ENCODE measurements at regions not wholly inside any gene's neighbourhood (a gene's known extent, or its start where the extent isn't known, plus 50 kb on each side); places are given as distances from the start of the nearest gene placed in this dataset.

DNA sequence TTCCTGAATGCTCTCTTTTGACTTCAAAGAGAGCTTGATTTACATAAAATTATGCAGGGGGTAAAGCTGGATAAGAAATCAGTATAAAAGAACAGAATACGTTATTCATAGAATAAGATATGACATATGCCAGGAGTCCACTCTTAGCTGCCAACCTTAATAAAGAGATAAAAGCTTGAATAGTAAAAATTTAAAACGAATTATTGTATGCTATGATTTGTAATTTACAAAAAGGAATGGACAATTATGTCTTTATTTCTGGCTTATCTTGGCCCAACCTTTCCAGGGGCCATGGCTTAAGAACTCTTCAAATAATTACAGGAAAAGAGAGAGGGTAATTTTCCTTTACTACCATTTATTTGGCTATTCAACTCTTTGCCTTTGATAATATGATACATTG lies 192.2 kb upstream of the ITM2A start:
- Histone ChIP-seq H3K4me3 (replicated peaks in 1 of 3; ENCODE audit: insufficient read depth in 1 of 3, low read depth in 1 of 3, low read length in 3 of 3) (no peak overlapping the region), H3K4me2 (ENCODE audit: insufficient read depth, low read length) (no peak overlapping the region), H2AFZ (ENCODE audit: low read depth, low read length) (no peak overlapping the region), H3K4me1 (ENCODE audit: control insufficient read depth, extremely low read depth, insufficient read depth, low read length) (no peaks in the 10 kb centered on the region), H3K79me2 (ENCODE audit: control insufficient read depth, insufficient read depth, low read length) (no peaks in the 10 kb centered on the region), H3K9me1 (replicated peaks; ENCODE audit: control insufficient read depth, extremely low read depth, insufficient read depth, low read length) (no peaks in the 10 kb centered on the region), H3K9me3 (replicated peaks; ENCODE audit: control insufficient read depth, insufficient read depth, low read length) (no peaks in the 10 kb centered on the region), H3K36me3 (ENCODE audit: control insufficient read depth in 2 of 2, extremely low read depth in 1 of 2, insufficient read depth in 2 of 2, low read length in 2 of 2) (no peaks in the 10 kb centered on the region), H3K27ac (ENCODE audit: insufficient read depth, low read depth, low read length) (no peak overlapping the region), H4K20me1 (replicated peaks; ENCODE audit: control insufficient read depth, extremely low read depth, insufficient read depth, low read length) (no peaks in the 10 kb centered on the region), H3K9ac (replicated peaks; ENCODE audit: extremely low read depth, insufficient read depth, low read length) (no peak overlapping the region), H3K27me3 (ENCODE audit: control insufficient read depth in 2 of 2, insufficient read depth in 2 of 2, low read length in 2 of 2) (no peaks in the 10 kb centered on the region)
- CTCF ChIA-PET: no interaction called here
- BruUV-seq (replicated peaks): no TSS peak
- no peak for DNase-seq (ENCODE audit: low read depth, low spot score)
- dilution Hi-C loops (cut with MboI; ENCODE audit: extremely low pct_ligation_motif_present, low sequenced_read_pairs): no loop called here
- TF ChIP-seq POLR2AphosphoS5 (IDR thresholded peaks at IDR 0.05; ENCODE audit: insufficient read depth, low read depth, low read length) (no peak), EZH2 (IDR thresholded peaks at IDR 0.05; ENCODE audit: borderline replicate concordance, low read depth, low read length, severe bottlenecking) (no peak), GATA2 (IDR thresholded peaks at IDR 0.05; ENCODE audit: insufficient read depth, insufficient read length, low read depth, low read length) (no peak), MYC (IDR thresholded peaks at IDR 0.05; ENCODE audit: low read depth, low read length) (no peak), JUN (IDR thresholded peaks at IDR 0.05; ENCODE audit: borderline replicate concordance, insufficient read depth, insufficient read length, low read depth) (no peak), FOS (IDR thresholded peaks at IDR 0.05; ENCODE audit: borderline replicate concordance, insufficient read depth, low read length) (no peak), MAX (IDR thresholded peaks at IDR 0.05; ENCODE audit: insufficient read depth, insufficient read length) (no peak), POLR2A (IDR thresholded peaks at IDR 0.05; ENCODE audit: low read depth, low read length) (no peak)
- TF ChIP-seq, protein P1, sequence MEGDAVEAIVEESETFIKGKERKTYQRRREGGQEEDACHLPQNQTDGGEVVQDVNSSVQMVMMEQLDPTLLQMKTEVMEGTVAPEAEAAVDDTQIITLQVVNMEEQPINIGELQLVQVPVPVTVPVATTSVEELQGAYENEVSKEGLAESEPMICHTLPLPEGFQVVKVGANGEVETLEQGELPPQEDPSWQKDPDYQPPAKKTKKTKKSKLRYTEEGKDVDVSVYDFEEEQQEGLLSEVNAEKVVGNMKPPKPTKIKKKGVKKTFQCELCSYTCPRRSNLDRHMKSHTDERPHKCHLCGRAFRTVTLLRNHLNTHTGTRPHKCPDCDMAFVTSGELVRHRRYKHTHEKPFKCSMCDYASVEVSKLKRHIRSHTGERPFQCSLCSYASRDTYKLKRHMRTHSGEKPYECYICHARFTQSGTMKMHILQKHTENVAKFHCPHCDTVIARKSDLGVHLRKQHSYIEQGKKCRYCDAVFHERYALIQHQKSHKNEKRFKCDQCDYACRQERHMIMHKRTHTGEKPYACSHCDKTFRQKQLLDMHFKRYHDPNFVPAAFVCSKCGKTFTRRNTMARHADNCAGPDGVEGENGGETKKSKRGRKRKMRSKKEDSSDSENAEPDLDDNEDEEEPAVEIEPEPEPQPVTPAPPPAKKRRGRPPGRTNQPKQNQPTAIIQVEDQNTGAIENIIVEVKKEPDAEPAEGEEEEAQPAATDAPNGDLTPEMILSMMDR (IDR thresholded peaks at IDR 0.05; ENCODE audit: extremely low read depth in 1 of 2, insufficient read depth in 1 of 2, low read depth in 1 of 2, low read length in 2 of 2): no peak
- intact Hi-C loops (cut with micrococcal nuclease): no loop called here
- POLR2A ChIA-PET: no interaction called here
- no peak for FAIRE-seq
